Heart left ventricle (tissue), 13 donors: ENCODE measurements at regions not wholly inside any gene's neighbourhood (a gene's known extent, or its start where the extent isn't known, plus 50 kb on each side); places are given as distances from the start of the nearest gene placed in this dataset.

Experiments used
- CTCF ChIP-seq, 12 donors: fragments of 200-600 bp; sonication (generic) in 4 of 12; IDR thresholded peaks; one replicate each; pipeline versions ENCODE4 v1.5.0 to v1.8.0; 2018 to 2022; ENCODE audit warnings: antibody characterized with exemption in 12 of 12, mild to moderate bottlenecking in 5 of 12
- POLR2A ChIP-seq, 2 donors: fragments of 450-650 bp; IDR thresholded peaks; one replicate each; pipeline ENCODE4 v1.6.1; 2017; ENCODE audit warnings: antibody characterized with exemption in 2 of 2, mild to moderate bottlenecking in 2 of 2, moderate library complexity in 2 of 2
- donor health status: ischemic (EF 13 %, LVEDD 7.1; RV severe dilation, severe dysfunction).
- donor health status: DM: no; HTN: yes; CAD: no.
- donor health status: DM: no; HTN: no; CAD: no.
- donor health status: ischemic (EF 25% LVEDD 6.9; RV normal size, moderate dysfunction).
- donor health status: ischemic (EF 25% LVEDD 5.7; RV mildly dilated, moderate dysfunction).
- donor health status: ischemic (EF 35%, LVEDD 5.7; RV mildly dilated, moderate dysfunction).
- donor health status: nonischemic (EF 11% LVEDD 7.7; RV severe dilation, severe dysfunction).
- donor health status: DM: yes; HTN: yes; CAD: no.
- donor health status: PGD.
- donor health status: ischemic (EF 29% LVEDD 5.4; RV normal size, mild dysfunction).
- donor health status: nonischemic (EF 23%, LVEDD 6.1; RV moderate dilation, normal function).

DNA sequence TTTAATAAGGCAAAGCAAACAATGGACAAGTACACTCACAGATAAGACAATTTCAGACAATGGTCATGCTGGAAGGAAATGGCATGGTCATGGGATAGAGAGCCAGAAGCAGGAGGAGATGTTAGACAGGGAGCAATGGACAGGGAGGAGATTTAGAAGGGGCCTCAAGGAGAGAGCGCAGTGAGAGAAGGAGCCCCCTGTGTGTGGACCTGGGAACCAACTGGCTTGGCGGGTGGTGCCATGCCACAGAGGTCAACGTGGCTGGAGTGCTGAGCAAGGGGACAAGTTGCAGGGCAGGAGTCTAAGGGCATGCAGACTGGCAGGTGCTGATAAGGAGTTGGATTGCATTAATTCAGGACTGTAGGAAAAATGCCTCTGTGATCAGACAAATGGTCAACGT is 75.3 kb upstream of the UQCRFS1 start:
- no peak for TF ChIP-seq CTCF (IDR thresholded peaks at IDR 0.05)
- TF ChIP-seq POLR2A (IDR thresholded peaks at IDR 0.05) = no peak
